ENCODE measurements at regions not wholly inside any gene's neighbourhood (a gene's known extent, or its start where the extent isn't known, plus 50 kb on each side); places are given as distances from the start of the nearest gene placed in this dataset.

GRCh38 chr5:54927097-54927746 lies 58.2 kb downstream of the ESM1 start:
- DNase-seq (ENCODE audit: low read depth in 2 of 2) = no peak

- DNase-seq (ENCODE audit: low read depth in 2 of 2) = no peak
These were observed 60.9 kb downstream of the ESM1 start for GRCh38 chr5:54924487-54924886.

- DNase-seq (ENCODE audit: low read depth in 2 of 2) = no peak
These were observed 68.1 kb downstream of the ESM1 start for GRCh38 chr5:54917323-54917722.

- no peak for DNase-seq (ENCODE audit: low read depth in 2 of 2)
These were observed 69.8 kb downstream of the ESM1 start for GRCh38 chr5:54915466-54916027.

- DNase-seq (ENCODE audit: low read depth in 2 of 2) = no peak
These were observed 73.4 kb downstream of the ESM1 start for GRCh38 chr5:54912021-54912420.

- DNase-seq (ENCODE audit: low read depth in 2 of 2) = no peak
These were observed 75.2 kb downstream of the ESM1 start for GRCh38 chr5:54909911-54910870.

GRCh38 chr5:54908774-54909525 lies 76.4 kb downstream of the ESM1 start:
- DNase-seq (ENCODE audit: low read depth in 2 of 2) = no peak

- peak; percentile 27 to 59 for DNase-seq (ENCODE audit: low read depth in 2 of 2)
These were observed 79.4 kb downstream of the ESM1 start for GRCh38 chr5:54905942-54906537.

- no peak for DNase-seq (ENCODE audit: low read depth in 2 of 2)
These were observed 80.1 kb downstream of the ESM1 start for GRCh38 chr5:54905246-54905795.

GRCh38 chr5:54904425-54904824 lies 81.0 kb downstream of the ESM1 start:
- DNase-seq (ENCODE audit: low read depth in 2 of 2) = no peak

- peak; percentile 49 to 51 for DNase-seq (ENCODE audit: low read depth in 2 of 2)
These were observed 82.5 kb downstream of the ESM1 start for GRCh38 chr5:54902791-54903473.

- DNase-seq (ENCODE audit: low read depth in 2 of 2) = no peak
These were observed 84.2 kb downstream of the ESM1 start for GRCh38 chr5:54900984-54901725.

GRCh38 chr5:54897001-54897400 lies 88.4 kb downstream of the ESM1 start:
- DNase-seq (ENCODE audit: low read depth in 2 of 2) = no peak

- DNase-seq (ENCODE audit: low read depth in 2 of 2) = no peak
These were observed 89.5 kb downstream of the ESM1 start for GRCh38 chr5:54895816-54896341.

- no peak for DNase-seq (ENCODE audit: low read depth in 2 of 2)
These were observed 90.2 kb downstream of the ESM1 start for GRCh38 chr5:54894957-54895815.

- no peak for DNase-seq (ENCODE audit: low read depth in 2 of 2)
These were observed 95.6 kb downstream of the ESM1 start for GRCh38 chr5:54889826-54890225.

- no peak for DNase-seq (ENCODE audit: low read depth in 2 of 2)
These were observed 97.7 kb downstream of the ESM1 start for GRCh38 chr5:54887663-54888062.

- no peak for DNase-seq (ENCODE audit: low read depth in 2 of 2)
These were observed 98.5 kb downstream of the ESM1 start for GRCh38 chr5:54886866-54887265.

- no peak for DNase-seq (ENCODE audit: low read depth in 2 of 2)
These were observed 99.8 kb downstream of the ESM1 start for GRCh38 chr5:54885636-54886035.
